Endothelial cell of umbilical vein (primary cell): ENCODE measurements at regions not wholly inside any gene's neighbourhood (a gene's known extent, or its start where the extent isn't known, plus 50 kb on each side); places are given as distances from the start of the nearest gene placed in this dataset.
"Not testable (repeated sequence)": the region's sequence is repeated elsewhere in the genome, so short reads cannot be mapped to it uniquely, and the experiment has no call there.

Experiments
- BruUV-seq: library from RNA; stranded (reverse); fragments of 400-500 nt; replicated peaks from 2 replicates; lab custom pipeline; 2021; lab: Mats Ljungman, UMichigan
- CTCF ChIA-PET: fragments of 300-600, 350-600 bp; sonication (Branson Sonifier 250); formaldehyde crosslinking; loops from one replicate; lab custom pipeline; 2021; ENCODE audit warnings: antibody characterized with exemption, inconsistent platforms; lab: Charles Lee
- POLR2A ChIA-PET: fragments of 300-600, 350-600 bp; sonication (Branson Sonifier 250); formaldehyde crosslinking; loops from one replicate; lab custom pipeline; 2021; ENCODE audit warnings: antibody characterized with exemption, inconsistent platforms; lab: Charles Lee
- DNase-seq: peaks from one replicate; pipeline ENCODE4 v3.0.0-alpha.2; 2011; ENCODE audit warnings: low read depth, low spot score
- FAIRE-seq: peaks from 2 replicates; lab custom pipeline; 2011; peaks lifted over from hg19 to GRCh38; lab: Jason Lieb, UNC
- H2AFZ ChIP-seq: 2 replicates; pipeline ENCODE4 v1.6.0; 2012; ENCODE audit warnings: low read depth, low read length, control low read depth, inconsistent platforms
- H3K27ac ChIP-seq: 2 replicates; pipeline ENCODE4 v1.5.1; 2011; ENCODE audit warnings: low read depth, mild to moderate bottlenecking, control low read depth, low read length, moderate library complexity; ENCODE audit not compliant: insufficient read depth
- H3K27me3 ChIP-seq, 2 experiments: 2 replicates each; pipeline versions ENCODE4 v1.6.0 to v1.6.1; 2011; ENCODE audit warnings: low read length in 2 of 2, mixed read lengths in 1 of 2; ENCODE audit not compliant: control insufficient read depth in 2 of 2, insufficient read depth in 2 of 2
- H3K36me3 ChIP-seq, 2 experiments: 2 replicates in 1 of 2; 3 replicates in 1 of 2; pipeline ENCODE4 v1.5.1; 2011; ENCODE audit warnings: low read length in 2 of 2, mild to moderate bottlenecking in 1 of 2, moderate library complexity in 1 of 2; ENCODE audit not compliant: control insufficient read depth in 2 of 2, insufficient read depth in 2 of 2; ENCODE audit errors: extremely low read depth in 1 of 2
- H3K4me1 ChIP-seq: 3 replicates; pipeline ENCODE4 v1.5.1; 2011; ENCODE audit warnings: mild to moderate bottlenecking, low read length; ENCODE audit not compliant: control insufficient read depth, insufficient read depth; ENCODE audit errors: extremely low read depth
- H3K4me2 ChIP-seq: 2 replicates; pipeline ENCODE4 v1.6.1; 2011; ENCODE audit warnings: low read length, control low read depth, mixed read lengths; ENCODE audit not compliant: insufficient read depth
- H3K4me3 ChIP-seq, 3 experiments: fragments of 200-600 bp in 1 of 3; sonication (generic), shearing (Covaris generic) in 1 of 3; replicated peaks in 1 of 3; 2 replicates each; pipeline ENCODE4 v1.5.1; 2011 to 2016; ENCODE audit warnings: control low read depth in 3 of 3, low read length in 3 of 3, mild to moderate bottlenecking in 2 of 3, inconsistent platforms in 1 of 3, low read depth in 1 of 3, moderate library complexity in 1 of 3; ENCODE audit not compliant: insufficient read depth in 1 of 3
- H3K79me2 ChIP-seq: 2 replicates; pipeline ENCODE4 v1.6.0; 2012; ENCODE audit warnings: low read length, inconsistent platforms; ENCODE audit not compliant: control insufficient read depth, insufficient read depth
- H3K9ac ChIP-seq: replicated peaks from 2 replicates; pipeline ENCODE3; 2011; ENCODE audit warnings: low read length, control low read depth; ENCODE audit not compliant: insufficient read depth; ENCODE audit errors: extremely low read depth
- H3K9me1 ChIP-seq: replicated peaks from 3 replicates; pipeline ENCODE4 v1.6.0; 2011; ENCODE audit warnings: mild to moderate bottlenecking, low read length; ENCODE audit not compliant: control insufficient read depth, insufficient read depth; ENCODE audit errors: extremely low read depth
- H3K9me3 ChIP-seq: replicated peaks from 2 replicates; pipeline ENCODE4 v1.5.1; 2012; ENCODE audit warnings: low read length, inconsistent platforms; ENCODE audit not compliant: control insufficient read depth, insufficient read depth
- H4K20me1 ChIP-seq: replicated peaks from 2 replicates; pipeline ENCODE3; 2011; ENCODE audit warnings: mild to moderate bottlenecking, low read length; ENCODE audit not compliant: control insufficient read depth, insufficient read depth; ENCODE audit errors: extremely low read depth
- dilution Hi-C: fragments of 300-500 bp; cut with MboI; formaldehyde crosslinking; loops from one replicate; pipeline ENCODE4 v1.15.0; 2019; ENCODE audit warnings: low sequenced_read_pairs; ENCODE audit not compliant: extremely low pct_ligation_motif_present
- intact Hi-C: fragments of 100-400 bp; cut with micrococcal nuclease; formaldehyde crosslinking; loops from one replicate; pipeline ENCODE4 v1.10.0; 2022

DNA sequence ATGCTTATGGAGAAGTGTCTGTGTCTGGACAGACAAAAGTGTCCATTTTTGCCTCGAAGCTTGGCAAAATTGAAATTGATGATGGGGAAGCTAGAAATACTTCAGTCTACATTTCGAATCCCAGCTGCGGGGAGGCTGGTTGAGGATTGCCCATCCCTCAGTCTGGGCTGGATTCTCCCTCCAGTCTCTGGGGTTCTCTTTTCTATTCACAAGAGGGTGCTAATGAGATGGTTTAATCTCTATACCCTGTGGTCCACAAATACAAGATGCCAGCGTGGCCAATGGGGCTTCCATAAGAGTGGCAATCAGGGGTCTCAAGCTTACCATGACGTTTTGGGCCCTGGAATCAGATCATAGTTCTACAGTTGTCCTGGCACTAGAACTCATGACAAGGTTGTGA lies 78.9 kb downstream of the GOLGA8T start:
- CTCF ChIA-PET, H3K4me3 ChIP-seq, H3K9ac ChIP-seq, H3K79me2 ChIP-seq, BruUV-seq, H3K4me2 ChIP-seq, H3K9me1 ChIP-seq, H3K4me1 ChIP-seq, DNase-seq, H4K20me1 ChIP-seq, intact Hi-C loops, dilution Hi-C loops, H2AFZ ChIP-seq, H3K36me3 ChIP-seq, H3K27me3 ChIP-seq, H3K9me3 ChIP-seq, H3K27ac ChIP-seq, POLR2A ChIA-PET, FAIRE-seq: not testable (repeated sequence)

DNA sequence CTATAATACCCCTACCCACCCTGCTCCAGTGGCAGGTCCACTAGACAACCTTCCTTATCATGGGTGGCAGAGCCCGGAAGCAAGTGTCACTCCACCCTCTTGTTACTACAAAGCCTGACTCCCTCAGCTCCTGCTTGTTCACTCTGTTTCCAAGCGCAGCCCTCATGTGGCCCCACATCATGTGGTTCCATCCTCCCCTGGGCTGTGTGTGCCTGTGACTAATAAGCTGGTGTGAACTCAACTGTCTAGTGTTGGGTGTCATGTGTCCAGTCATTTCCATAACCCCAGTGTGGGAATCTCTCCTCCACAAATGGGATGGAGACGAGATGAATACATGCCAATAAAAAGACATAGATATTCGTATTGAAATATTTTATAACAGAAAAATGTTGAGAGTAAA lies 87.0 kb downstream of the GOLGA8T start:
- POLR2A ChIA-PET, H3K9ac ChIP-seq, H2AFZ ChIP-seq, H3K4me2 ChIP-seq, H3K36me3 ChIP-seq, H3K4me1 ChIP-seq, CTCF ChIA-PET, H4K20me1 ChIP-seq, H3K27ac ChIP-seq, intact Hi-C loops, FAIRE-seq, BruUV-seq, H3K4me3 ChIP-seq, DNase-seq, H3K9me1 ChIP-seq, H3K27me3 ChIP-seq, H3K9me3 ChIP-seq, H3K79me2 ChIP-seq, dilution Hi-C loops: not testable (repeated sequence)

DNA sequence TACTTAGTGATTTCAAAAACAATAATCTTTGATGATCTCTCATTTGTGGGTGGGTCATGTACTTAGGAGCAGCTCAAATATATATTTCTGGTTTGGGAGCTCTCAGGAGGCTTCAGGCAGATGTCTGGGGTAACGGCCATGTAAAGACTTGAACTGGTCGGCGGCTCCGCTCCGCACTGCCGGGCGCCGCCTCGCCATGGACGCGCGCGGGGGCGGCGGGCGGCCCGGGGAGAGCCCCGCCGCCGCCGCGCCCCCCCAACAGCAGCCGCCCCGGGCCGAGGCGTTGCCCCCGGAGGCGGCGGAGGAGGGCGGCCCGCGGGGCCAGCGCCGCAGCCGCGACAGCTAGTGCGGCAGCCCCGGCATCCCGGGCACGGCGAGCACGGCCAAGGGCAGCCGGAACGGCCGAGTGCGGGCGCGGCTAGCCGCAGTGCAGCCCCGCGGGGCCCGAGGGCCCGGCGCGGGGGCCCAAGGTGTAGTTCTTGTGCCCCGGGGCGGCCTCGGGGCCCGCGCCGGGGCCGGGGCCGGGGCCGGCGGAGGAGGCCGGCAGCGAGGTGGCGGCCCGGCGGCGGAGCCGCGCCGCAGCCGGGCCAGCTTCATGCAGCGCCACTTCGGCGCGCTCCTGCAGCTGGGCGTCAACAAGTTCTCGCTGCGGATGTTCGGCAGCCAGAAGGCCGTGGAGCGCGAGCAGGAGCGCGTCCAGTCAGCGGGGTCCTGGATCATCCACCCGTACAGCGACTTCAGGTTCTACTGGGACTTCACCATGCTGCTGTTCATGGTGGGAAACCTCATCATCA lies 88.1 kb downstream of the GOLGA8T start:
- H3K36me3 ChIP-seq, dilution Hi-C loops, H3K27me3 ChIP-seq, H3K4me1 ChIP-seq, POLR2A ChIA-PET, CTCF ChIA-PET, H3K27ac ChIP-seq, H3K79me2 ChIP-seq, H3K9ac ChIP-seq, H3K4me3 ChIP-seq, intact Hi-C loops, BruUV-seq, H3K4me2 ChIP-seq, H2AFZ ChIP-seq, H4K20me1 ChIP-seq, DNase-seq, H3K9me3 ChIP-seq, H3K9me1 ChIP-seq, FAIRE-seq: not testable (repeated sequence)
